Stimulated activated CD4-positive, alpha-beta T cell treated with anti-CD3 and anti-CD28 coated beads, Interleukin-1b, Interleukin-23, amount 100 ng/mL, for 48 hours (primary cell): ENCODE measurements at regions not wholly inside any gene's neighbourhood (a gene's known extent, or its start where the extent isn't known, plus 50 kb on each side); places are given as distances from the start of the nearest gene placed in this dataset.
"Not testable (repeated sequence)": the region's sequence is repeated elsewhere in the genome, so short reads cannot be mapped to it uniquely, and the experiment has no call there.

ENCODE experiments used
- DNase-seq: peaks from one replicate; pipeline ENCODE4 v3.0.0-alpha.2; 2020

DNA sequence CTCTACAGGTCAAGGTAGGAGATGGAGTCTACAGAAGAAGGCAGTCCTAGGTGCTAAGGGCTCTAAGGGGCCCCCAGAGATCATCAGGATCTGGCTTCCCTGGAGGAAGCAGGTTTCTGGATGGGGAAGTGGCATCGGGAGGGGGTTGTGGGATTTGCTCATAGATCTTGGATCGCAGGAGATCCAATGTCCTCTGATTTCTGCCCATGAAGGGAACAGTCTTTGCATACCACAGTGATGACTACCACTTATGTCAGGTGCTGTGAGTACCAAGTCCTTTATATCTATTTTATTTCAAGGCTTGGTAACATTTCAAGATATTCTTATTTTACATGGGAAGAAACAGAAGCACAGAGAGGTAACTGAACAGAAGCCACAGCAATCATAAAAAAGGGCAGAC is 164.0 kb downstream of the RGS9 start:
- DNase-seq: no peak

GRCh38 chr17:65297916-65298315 is 160.7 kb downstream of the RGS9 start:
- DNase-seq: no peak

DNA sequence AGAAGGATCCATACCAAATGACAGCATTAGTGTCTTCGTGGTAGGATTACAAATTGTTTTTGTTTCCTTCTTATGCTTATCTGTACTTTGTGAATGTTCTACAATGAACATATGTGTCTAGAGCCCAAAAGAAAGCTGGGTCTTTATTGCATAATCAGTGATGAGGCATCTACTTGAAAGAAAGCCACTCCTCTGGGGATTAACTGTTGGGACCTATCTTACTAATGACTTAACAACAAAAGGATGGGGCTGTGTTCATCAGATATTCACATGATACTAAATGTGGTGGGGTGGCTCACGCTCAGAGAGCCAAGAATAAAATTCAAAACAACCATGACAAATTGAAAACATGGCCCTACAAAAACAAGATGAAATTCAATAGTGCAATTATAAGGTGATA is 160.2 kb downstream of the RGS9 start:
- no peak for DNase-seq

GRCh38 chr17:65294181-65294719 is 157.1 kb downstream of the RGS9 start:
- DNase-seq: peak; percentile 64

- no peak for DNase-seq
These were observed 156.5 kb downstream of the RGS9 start for GRCh38 chr17:65293584-65294180.

- DNase-seq: no peak
These were observed 155.3 kb downstream of the RGS9 start for GRCh38 chr17:65292430-65292829.

DNA sequence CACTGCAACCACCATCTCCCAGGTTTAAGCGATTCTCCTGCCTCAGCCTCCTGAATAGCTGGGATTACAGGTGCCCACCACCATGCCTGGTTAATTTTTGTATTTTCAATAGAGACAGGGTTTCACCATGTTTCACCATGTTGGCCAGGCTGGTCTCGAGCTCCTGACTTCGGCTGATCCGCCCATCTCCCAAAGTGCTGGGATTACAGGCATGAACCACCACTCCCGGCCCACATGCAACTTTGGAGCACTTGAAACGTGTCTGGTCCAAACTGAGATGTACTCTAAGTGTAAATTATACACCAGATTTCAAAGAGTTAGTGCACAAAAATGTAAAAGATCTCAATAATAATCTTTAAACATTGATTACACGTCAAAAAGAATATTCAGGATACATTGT is 154.1 kb downstream of the RGS9 start:
- not testable (repeated sequence) for DNase-seq

DNA sequence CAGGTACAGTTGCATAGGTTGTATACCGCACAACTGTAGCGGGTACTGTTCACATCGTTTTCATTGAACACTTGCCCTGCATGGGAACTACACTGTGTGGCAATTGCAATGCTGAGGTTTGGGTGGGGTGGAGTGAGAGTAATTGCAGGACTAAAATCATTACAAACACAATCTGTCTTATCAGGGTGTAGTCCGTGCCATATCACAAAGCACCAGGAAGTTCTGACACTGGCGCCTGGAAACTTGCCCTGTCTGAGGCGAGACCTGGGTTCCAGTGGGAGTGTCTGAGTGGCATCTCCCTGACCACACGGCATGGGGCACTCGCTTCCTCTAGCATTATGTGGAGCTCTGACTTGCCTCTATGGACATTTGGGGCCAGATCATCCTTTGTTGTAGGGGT is 153.4 kb downstream of the RGS9 start:
- no peak for DNase-seq

- DNase-seq: no peak
These were observed 152.9 kb downstream of the RGS9 start for GRCh38 chr17:65290056-65290455.

DNA sequence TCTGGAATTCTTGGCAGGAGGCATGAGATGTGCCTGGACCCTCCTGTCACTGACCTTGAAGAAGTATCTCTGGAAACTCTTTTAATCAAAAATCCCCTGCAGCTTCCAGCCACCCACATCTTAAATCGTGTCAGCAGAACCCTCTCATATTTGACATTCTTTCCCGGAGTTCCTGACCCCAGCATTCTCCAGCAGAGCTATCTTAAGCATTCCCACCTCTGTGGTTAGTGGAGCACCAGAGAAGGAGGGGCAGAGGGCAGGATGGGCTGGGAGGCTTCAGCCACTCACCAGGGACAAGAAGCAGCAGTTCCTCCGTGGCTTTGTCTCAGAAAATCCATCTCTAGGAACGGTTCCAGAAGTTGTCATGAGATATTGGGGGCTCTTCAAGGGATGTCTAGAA is 149.9 kb downstream of the RGS9 start:
- DNase-seq: no peak

GRCh38 chr17:65283704-65284103 is 146.5 kb downstream of the RGS9 start:
- no peak for DNase-seq

DNA sequence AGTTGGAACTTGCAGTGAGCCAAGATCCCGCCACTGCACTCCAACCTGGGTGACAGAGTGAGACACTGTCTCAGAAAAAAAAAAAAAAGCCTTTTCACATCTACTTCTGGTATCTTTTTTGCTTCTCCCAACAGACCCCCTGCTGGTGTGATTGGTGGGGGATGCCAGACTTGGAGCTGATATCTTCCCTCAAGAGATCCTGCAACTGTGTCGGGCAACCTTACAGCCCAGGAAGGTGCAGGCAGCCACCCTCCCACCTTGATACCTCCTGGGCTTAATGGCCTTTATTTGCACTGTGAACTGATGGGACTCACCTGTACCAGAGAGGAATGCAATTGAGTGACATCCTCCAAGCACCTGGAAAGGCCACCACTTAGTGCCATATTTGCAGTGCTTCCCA is 142.3 kb downstream of the RGS9 start:
- no peak for DNase-seq

- DNase-seq: no peak
These were observed 141.6 kb downstream of the RGS9 start for GRCh38 chr17:65278820-65279184.

DNA sequence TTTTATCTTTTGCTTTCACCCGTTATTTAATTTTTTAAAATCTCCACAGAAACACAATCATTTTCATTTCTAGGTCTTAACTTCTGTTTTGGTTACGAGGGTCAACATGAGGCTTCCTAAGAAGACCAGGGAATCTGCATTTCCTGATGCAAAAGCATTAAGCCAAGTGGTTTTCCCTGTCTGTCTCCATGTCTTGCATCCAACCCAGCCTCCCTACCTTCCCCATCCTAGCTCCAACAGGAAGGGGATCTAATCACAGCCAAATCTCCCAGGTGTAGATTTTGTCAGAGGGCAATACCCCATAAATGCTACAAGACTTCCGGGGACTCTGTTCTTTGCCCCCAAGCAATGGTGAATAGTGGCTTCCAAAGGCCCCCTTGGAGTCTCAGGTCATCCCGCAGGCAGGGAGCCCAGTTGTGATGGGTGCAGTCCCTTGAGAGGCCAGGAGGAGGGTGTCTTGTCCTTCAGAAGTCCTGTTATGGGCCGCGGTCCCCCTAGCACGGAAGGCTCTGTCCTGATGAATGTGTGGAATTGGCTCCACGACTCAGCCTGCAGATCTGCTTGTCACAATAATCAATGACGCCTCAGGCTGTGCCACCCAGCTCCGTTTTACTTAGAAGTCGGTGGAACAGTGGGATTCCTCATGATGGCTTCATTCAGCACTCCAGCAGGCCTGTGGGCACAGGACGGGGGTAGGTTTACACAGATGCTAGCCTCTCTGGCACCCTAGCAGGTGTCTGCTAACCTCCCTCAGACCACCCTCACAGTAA is 141.1 kb downstream of the RGS9 start:
- peak; percentile 18 for DNase-seq

DNA sequence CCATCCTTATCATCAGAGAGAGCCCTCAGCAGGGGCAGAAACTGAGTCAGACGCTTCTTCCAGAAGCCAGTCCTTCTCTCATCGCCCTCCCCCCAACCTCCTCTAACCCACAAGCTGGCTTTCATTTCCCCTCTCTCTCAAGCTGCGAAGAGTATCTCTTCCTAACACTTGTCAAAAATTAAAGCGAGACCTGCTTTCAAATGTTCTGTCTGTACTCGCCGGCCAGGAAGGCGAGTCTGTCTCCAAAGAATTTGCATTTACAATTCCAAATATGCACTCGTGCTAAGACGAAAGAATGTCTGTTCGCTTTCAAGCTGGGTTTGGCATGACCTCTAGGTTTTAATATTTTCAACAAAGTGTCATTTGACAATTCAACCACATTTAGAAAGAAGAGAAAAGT is 140.4 kb downstream of the RGS9 start:
- no peak for DNase-seq
